GM23338 (cell line): ENCODE measurements at regions not wholly inside any gene's neighbourhood (a gene's known extent, or its start where the extent isn't known, plus 50 kb on each side); places are given as distances from the start of the nearest gene placed in this dataset.
"Not testable (repeated sequence)": the region's sequence is repeated elsewhere in the genome, so short reads cannot be mapped to it uniquely, and the experiment has no call there.

ENCODE experiments used
- ATAC-seq: fragments of 200-7000 bp; cut with Tn5 transposase; 3 replicates; pipeline ENCODE4 v1.9.1; 2020
- DNase-seq: peaks from one replicate; pipeline ENCODE4 v3.0.0-alpha.2; 2015; ENCODE audit warnings: low spot score
- H2AFZ ChIP-seq: fragments of 200-600 bp; sonication (generic); 2 replicates; pipeline ENCODE4 v1.8.0; 2016; ENCODE audit warnings: antibody characterized with exemption, mild to moderate bottlenecking, moderate library complexity
- H3F3A ChIP-seq: fragments of 200-600 bp; sonication (generic); replicated peaks from 2 replicates; pipeline ENCODE4 v1.8.0; 2017; ENCODE audit warnings: antibody characterized with exemption, mixed run types, low read depth
- H3K27ac ChIP-seq: fragments of 200-600 bp; sonication (generic); 2 replicates; pipeline ENCODE4 v1.6.1; 2016; ENCODE audit warnings: low read depth
- H3K27me3 ChIP-seq: fragments of 200-600 bp; sonication (generic); 2 replicates; pipeline ENCODE4 v1.8.0; 2016; ENCODE audit warnings: mild to moderate bottlenecking, mixed run types, moderate library complexity; ENCODE audit not compliant: insufficient read depth
- H3K36me3 ChIP-seq: fragments of 200-600 bp; sonication (generic); 2 replicates; pipeline ENCODE4 v1.8.0; 2016; ENCODE audit warnings: mild to moderate bottlenecking; ENCODE audit not compliant: insufficient read depth
- H3K4me1 ChIP-seq: fragments of 200-600 bp; sonication (generic); 2 replicates; pipeline ENCODE4 v1.8.0; 2016; ENCODE audit warnings: mild to moderate bottlenecking, moderate library complexity; ENCODE audit not compliant: insufficient read depth
- H3K4me2 ChIP-seq: fragments of 200-600 bp; sonication (generic); 2 replicates; pipeline ENCODE4 v1.7.1; 2017; ENCODE audit warnings: mixed run types
- H3K4me3 ChIP-seq: fragments of 200-600 bp; sonication (generic); 2 replicates; pipeline ENCODE4 v1.6.1; 2016; ENCODE audit warnings: mixed run types
- H3K79me2 ChIP-seq: fragments of 200-600 bp; sonication (generic); replicated peaks from 2 replicates; pipeline ENCODE4 v1.8.0; 2017; ENCODE audit warnings: mild to moderate bottlenecking; ENCODE audit not compliant: insufficient read depth
- H3K9me2 ChIP-seq: fragments of 200-600 bp; sonication (generic); 2 replicates; pipeline ENCODE4 v1.8.0; 2017; ENCODE audit not compliant: insufficient read depth
- H4K20me1 ChIP-seq: fragments of 200-600 bp; sonication (generic); replicated peaks from 2 replicates; pipeline ENCODE4 v1.8.0; 2017; ENCODE audit warnings: mild to moderate bottlenecking; ENCODE audit not compliant: insufficient read depth
- H3K27ac Mint-ChIP-seq: 2 replicates; pipeline ENCODE4 v1.8.0; 2020; ENCODE audit warnings: inconsistent platforms, mild to moderate bottlenecking, moderate library complexity, mixed read lengths
- H3K27me3 Mint-ChIP-seq: 3 replicates; pipeline ENCODE4 v1.8.0; 2022; ENCODE audit warnings: low read depth, mild to moderate bottlenecking, moderate library complexity, mixed read lengths, inconsistent platforms; ENCODE audit not compliant: insufficient read depth, poor library complexity
- H3K36me3 Mint-ChIP-seq: 3 replicates; pipeline ENCODE4 v1.8.0; 2021; ENCODE audit warnings: low read depth, mild to moderate bottlenecking, inconsistent platforms, moderate library complexity, mixed read lengths
- H3K4me1 Mint-ChIP-seq: 3 replicates; pipeline ENCODE4 v1.8.0; 2020; ENCODE audit warnings: mild to moderate bottlenecking, inconsistent platforms, mixed read lengths
- H3K4me3 Mint-ChIP-seq: 3 replicates; pipeline ENCODE4 v1.8.0; 2021; ENCODE audit warnings: moderate library complexity, mild to moderate bottlenecking, inconsistent platforms, mixed read lengths
- H3K9me3 Mint-ChIP-seq: 3 replicates; pipeline ENCODE4 v1.8.0; 2020; ENCODE audit warnings: moderate library complexity, mild to moderate bottlenecking, inconsistent platforms, mixed read lengths
- EZH2phosphoT487 ChIP-seq: fragments of 200-600 bp; sonication (generic); IDR thresholded peaks from one replicate; pipeline ENCODE4 v1.8.1; 2018; ENCODE audit warnings: antibody characterized with exemption; ENCODE audit not compliant: unreplicated experiment
- REST ChIP-seq: IDR thresholded peaks from one replicate; pipeline ENCODE4 v1.6.1; 2018; ENCODE audit warnings: antibody characterized with exemption; ENCODE audit not compliant: unreplicated experiment
- STAT1 ChIP-seq: IDR thresholded peaks from one replicate; pipeline ENCODE4 v1.6.1; 2016; ENCODE audit warnings: antibody characterized with exemption; ENCODE audit not compliant: unreplicated experiment
- ZNF114 ChIP-seq: fragments of 250-450 bp; sonication (Bioruptor Pico); IDR thresholded peaks from 2 replicates; pipeline ENCODE4 v1.5.0; 2020; ENCODE audit warnings: mild to moderate bottlenecking, moderate library complexity

GRCh38 chr6:11885159-11885558 is 106.6 kb upstream of the ADTRP start:
- ATAC-seq (no peak), DNase-seq (no peak)
- Histone ChIP-seq H3F3A (no peaks in the 10 kb centered on the region), H2AFZ (no peak overlapping the region), H3K79me2 (no peaks in the 10 kb centered on the region), H3K27me3 (no peaks in the 10 kb centered on the region), H3K36me3 (0 out of 2 replicates have a peak, but pooled peaks cover 2% of the 10 kb centered on the region), H3K4me3 (no peak overlapping the region), H3K4me1 (peaks cover 4% of the 10 kb centered on the region; the same call in 1 of the 2 replicates), H3K27ac (no peak overlapping the region), H3K4me2 (no peak overlapping the region), H4K20me1 (no peaks in the 10 kb centered on the region), H3K9me2 (peaks cover 12% of the 10 kb centered on the region)
- Mint-ChIP-seq H3K9me3 (peaks cover 19% of the 10 kb centered on the region), H3K27ac (no peak overlapping the region), H3K36me3 (peaks cover 15% of the 10 kb centered on the region), H3K4me3 (no peak overlapping the region), H3K4me1 (peaks cover 19% of the 10 kb centered on the region; the same call in 2 of the 3 replicates), H3K27me3 (peaks cover 2% of the 10 kb centered on the region)
- no peak for TF ChIP-seq STAT1
- TF ChIP-seq EZH2phosphoT487 = no peak
- no peak for TF ChIP-seq ZNF114 (CRISPR knock-in tag)
- no peak for TF ChIP-seq REST

- Mint-ChIP-seq H3K9me3 (peaks cover 26% of the 10 kb centered on the region), H3K4me1 (peaks cover 26% of the 10 kb centered on the region; the same call in 2 of the 3 replicates), H3K36me3 (peaks cover 22% of the 10 kb centered on the region)
- not testable (repeated sequence) for ATAC-seq, H3K27me3 ChIP-seq, H3K4me1 ChIP-seq, DNase-seq, H4K20me1 ChIP-seq, H2AFZ ChIP-seq, H3K27ac Mint-ChIP-seq, H3K4me3 Mint-ChIP-seq, H3F3A ChIP-seq, H3K27me3 Mint-ChIP-seq, H3K4me2 ChIP-seq, H3K36me3 ChIP-seq, H3K27ac ChIP-seq, H3K79me2 ChIP-seq, H3K4me3 ChIP-seq
- peaks cover 12% of the 10 kb centered on the region for H3K9me2 ChIP-seq
These were observed 104.9 kb upstream of the ADTRP start for GRCh38 chr6:11883471-11883870.

GRCh38 chr6:11880156-11880555 is 101.6 kb upstream of the ADTRP start:
- not testable (repeated sequence) for H3K4me3 ChIP-seq, H3K36me3 ChIP-seq, H3K27ac ChIP-seq, H3K4me3 Mint-ChIP-seq, H3K79me2 ChIP-seq, H4K20me1 ChIP-seq, H3K27me3 ChIP-seq, ATAC-seq, DNase-seq, H3K4me2 ChIP-seq, H3K4me1 ChIP-seq, H2AFZ ChIP-seq, H3K27me3 Mint-ChIP-seq, H3F3A ChIP-seq, H3K27ac Mint-ChIP-seq
- Mint-ChIP-seq H3K9me3 (peaks cover 26% of the 10 kb centered on the region), H3K4me1 (peaks cover 17% of the 10 kb centered on the region), H3K36me3 (peaks cover 22% of the 10 kb centered on the region)
- H3K9me2 ChIP-seq = peaks cover 12% of the 10 kb centered on the region
